ENCODE measurements at regions not wholly inside any gene's neighbourhood (a gene's known extent, or its start where the extent isn't known, plus 50 kb on each side); places are given as distances from the start of the nearest gene placed in this dataset.

DNA sequence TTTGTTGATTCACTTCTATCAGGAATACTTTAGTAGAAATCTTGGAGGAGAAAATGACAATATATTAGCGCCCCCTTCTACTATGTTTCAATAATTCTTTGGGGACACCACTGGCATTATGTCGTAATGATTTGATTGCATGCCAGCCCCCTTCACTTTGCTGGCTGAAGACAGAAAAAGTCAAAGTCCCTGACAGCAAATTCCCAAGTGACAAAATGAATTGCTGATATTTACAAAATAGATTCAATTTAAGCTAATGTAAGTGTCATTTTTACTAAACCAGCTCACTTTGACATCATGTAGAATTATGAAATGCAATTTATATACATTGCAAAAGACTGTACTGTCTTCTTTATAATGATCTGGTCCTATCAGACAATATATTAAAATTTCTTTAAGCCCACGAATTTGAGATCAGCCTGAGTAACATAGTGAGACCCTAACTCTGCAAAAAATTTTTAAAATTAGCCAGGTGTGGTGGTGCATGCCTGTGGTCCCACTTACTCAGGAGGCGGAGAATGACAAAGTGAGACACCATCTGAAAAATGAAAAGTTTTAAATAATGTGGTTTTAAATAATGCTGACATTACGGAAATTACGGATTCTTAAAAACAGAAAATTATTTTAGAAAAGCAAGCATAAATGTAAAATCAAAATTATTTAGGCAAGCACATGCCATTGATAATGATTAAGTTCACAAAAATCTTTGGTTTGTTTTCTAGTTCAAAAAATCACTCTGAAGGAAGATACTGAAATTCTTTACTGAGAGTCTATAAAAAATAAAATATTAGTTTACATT is 520.1 kb upstream of the PKDCC start:
- TF ChIP-seq, protein P1, sequence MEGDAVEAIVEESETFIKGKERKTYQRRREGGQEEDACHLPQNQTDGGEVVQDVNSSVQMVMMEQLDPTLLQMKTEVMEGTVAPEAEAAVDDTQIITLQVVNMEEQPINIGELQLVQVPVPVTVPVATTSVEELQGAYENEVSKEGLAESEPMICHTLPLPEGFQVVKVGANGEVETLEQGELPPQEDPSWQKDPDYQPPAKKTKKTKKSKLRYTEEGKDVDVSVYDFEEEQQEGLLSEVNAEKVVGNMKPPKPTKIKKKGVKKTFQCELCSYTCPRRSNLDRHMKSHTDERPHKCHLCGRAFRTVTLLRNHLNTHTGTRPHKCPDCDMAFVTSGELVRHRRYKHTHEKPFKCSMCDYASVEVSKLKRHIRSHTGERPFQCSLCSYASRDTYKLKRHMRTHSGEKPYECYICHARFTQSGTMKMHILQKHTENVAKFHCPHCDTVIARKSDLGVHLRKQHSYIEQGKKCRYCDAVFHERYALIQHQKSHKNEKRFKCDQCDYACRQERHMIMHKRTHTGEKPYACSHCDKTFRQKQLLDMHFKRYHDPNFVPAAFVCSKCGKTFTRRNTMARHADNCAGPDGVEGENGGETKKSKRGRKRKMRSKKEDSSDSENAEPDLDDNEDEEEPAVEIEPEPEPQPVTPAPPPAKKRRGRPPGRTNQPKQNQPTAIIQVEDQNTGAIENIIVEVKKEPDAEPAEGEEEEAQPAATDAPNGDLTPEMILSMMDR (IDR thresholded peaks at IDR 0.05): no peak
- TF ChIP-seq POLR2A (IDR thresholded peaks at IDR 0.05): no peak

All from thyroid gland (tissue), 4 donors.